Ascending aorta (tissue), 2 donors: ENCODE measurements at regions not wholly inside any gene's neighbourhood (a gene's known extent, or its start where the extent isn't known, plus 50 kb on each side); places are given as distances from the start of the nearest gene placed in this dataset.
A peak's percentile ranks its signal among the peaks of the same experiment; 100 is the strongest.

Source experiments
- DNase-seq, 2 donors: peaks; one replicate each; pipeline ENCODE4 v3.0.0-alpha.2; 2019; ENCODE audit warnings: low spot score in 2 of 2
- H3K27ac ChIP-seq, 2 donors: fragments of 200-600 bp; sonication (generic); one replicate each; pipeline ENCODE4 v1.5.1; 2016 to 2017; ENCODE audit warnings: mild to moderate bottlenecking in 1 of 2
- H3K27me3 ChIP-seq: fragments of 200-600 bp; sonication (generic); one replicate; pipeline ENCODE4 v1.5.1; 2017
- H3K36me3 ChIP-seq, 2 donors: fragments of 200-600 bp; sonication (generic); one replicate each; pipeline ENCODE4 v1.5.1; 2016
- H3K4me1 ChIP-seq, 2 donors: fragments of 200-600 bp; sonication (generic); one replicate each; pipeline ENCODE4 v1.5.1; 2016 to 2017; ENCODE audit warnings: mild to moderate bottlenecking in 1 of 2
- H3K4me3 ChIP-seq, 2 donors: fragments of 200-600 bp; sonication (generic); one replicate each; pipeline ENCODE4 v1.5.1; 2016 to 2017; ENCODE audit warnings: mild to moderate bottlenecking in 1 of 2
- H3K9me3 ChIP-seq, 2 donors: fragments of 200-600 bp; sonication (generic); one replicate each; pipeline ENCODE4 v1.5.1; 2016
- CTCF ChIP-seq, 3 experiments: fragments of 200-600 bp in 2 of 3; fragments of 450-650 bp in 1 of 3; sonication (generic) in 2 of 3; IDR thresholded peaks; one replicate each; pipeline ENCODE4 v1.5.1; 2016 to 2019; ENCODE audit warnings: antibody characterized with exemption in 3 of 3, mild to moderate bottlenecking in 1 of 3, moderate library complexity in 1 of 3
- intact Hi-C: fragments of 100-400 bp; cut with DNase I; formaldehyde crosslinking; loops from one replicate; pipeline ENCODE4 v1.15.1; 2023

GRCh38 chr1:94716965-94717364, 103.2 kb upstream of the SLC44A3 start:
- H3K9me3 ChIP-seq, result no peaks in the 10 kb centered on the region
- H3K27me3 ChIP-seq, result no peaks in the 10 kb centered on the region
- H3K27ac ChIP-seq, result no peak overlapping the region
- DNase-seq, result no peak
- no peaks in the 10 kb centered on the region for H3K36me3 ChIP-seq
- intact Hi-C loops, result no loop called here
- TF ChIP-seq CTCF (IDR thresholded peaks at IDR 0.05), result no peak
- H3K4me1 ChIP-seq, result no peaks in the 10 kb centered on the region
- H3K4me3 ChIP-seq, result no peak overlapping the region

DNA sequence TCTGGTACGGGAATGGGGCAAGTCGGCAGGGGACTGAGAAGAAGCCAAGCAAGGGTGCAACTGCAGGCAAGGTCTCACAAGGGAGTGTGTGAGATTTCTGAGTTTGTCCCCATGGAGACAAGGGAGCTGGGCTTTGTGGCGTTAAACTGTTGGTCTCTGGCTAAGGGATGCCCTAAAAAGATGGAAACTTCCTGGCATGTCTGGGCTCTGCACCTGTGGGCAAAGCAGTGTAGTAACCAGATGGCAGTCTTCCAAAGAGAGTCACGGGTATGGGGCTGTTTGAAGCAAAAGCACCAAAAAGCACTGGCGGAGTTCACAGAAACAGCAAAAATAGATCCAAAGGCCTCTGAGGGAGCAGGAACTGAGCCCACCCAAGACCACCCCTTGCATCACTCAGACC, 104.8 kb upstream of the SLC44A3 start:
- Histone ChIP-seq H3K9me3 (no peaks in the 10 kb centered on the region), H3K4me1 (no peaks in the 10 kb centered on the region), H3K36me3 (no peaks in the 10 kb centered on the region), H3K27me3 (no peaks in the 10 kb centered on the region), H3K27ac (no peak overlapping the region), H3K4me3 (no peak overlapping the region)
- no peak for DNase-seq
- TF ChIP-seq CTCF (IDR thresholded peaks at IDR 0.05), result no peak
- intact Hi-C loops, result no loop called here

- no peak overlapping the region for H3K27ac ChIP-seq
- no peak for DNase-seq
- TF ChIP-seq CTCF (IDR thresholded peaks at IDR 0.05), result no peak
Measured at GRCh38 chr1:94714552-94714951, 105.6 kb upstream of the SLC44A3 start.

DNA sequence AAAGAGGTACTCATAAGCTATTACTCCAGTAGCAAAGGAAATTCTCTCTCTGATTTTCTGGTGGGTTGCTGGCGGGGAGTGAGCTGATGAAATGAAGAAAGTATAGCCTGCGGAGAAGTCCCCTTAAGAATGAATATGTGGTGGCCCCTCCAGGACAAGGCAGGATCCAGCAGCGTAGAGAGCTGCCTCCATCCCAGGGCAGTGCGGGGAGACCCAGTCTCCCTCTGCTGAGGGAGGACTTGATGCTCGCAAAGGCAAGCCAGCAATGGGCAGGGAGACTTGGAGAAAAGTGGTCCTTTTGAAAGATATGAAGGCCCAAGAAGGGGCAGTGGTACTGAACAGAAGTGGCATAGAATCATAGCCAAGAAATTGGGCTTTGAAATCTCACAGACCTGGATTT, 106.0 kb upstream of the SLC44A3 start:
- intact Hi-C loops, result no loop called here
- no peak overlapping the region for H3K27ac ChIP-seq

More at GRCh38 chr1:94714552-94714951, 105.6 kb upstream of the SLC44A3 start:
- no peaks in the 10 kb centered on the region for H3K9me3 ChIP-seq
- intact Hi-C loops, result no loop called here
- no peak overlapping the region for H3K4me3 ChIP-seq
- H3K27me3 ChIP-seq, result no peaks in the 10 kb centered on the region
- no peaks in the 10 kb centered on the region for H3K4me1 ChIP-seq
- no peaks in the 10 kb centered on the region for H3K36me3 ChIP-seq

GRCh38 chr1:94713472-94714141, 106.5 kb upstream of the SLC44A3 start:
- intact Hi-C loops, result no loop called here
- no peak overlapping the region for H3K27ac ChIP-seq

More for the DNA sequence above, 106.0 kb upstream of the SLC44A3 start:
- H3K27me3 ChIP-seq, result no peaks in the 10 kb centered on the region
- TF ChIP-seq CTCF (IDR thresholded peaks at IDR 0.05), result no peak
- no peak for DNase-seq
- no peaks in the 10 kb centered on the region for H3K4me1 ChIP-seq
- no peaks in the 10 kb centered on the region for H3K36me3 ChIP-seq
- no peak overlapping the region for H3K4me3 ChIP-seq
- no peaks in the 10 kb centered on the region for H3K9me3 ChIP-seq

More at GRCh38 chr1:94713472-94714141, 106.5 kb upstream of the SLC44A3 start:
- Histone ChIP-seq H3K4me1 (no peaks in the 10 kb centered on the region), H3K27me3 (no peaks in the 10 kb centered on the region), H3K9me3 (no peaks in the 10 kb centered on the region), H3K4me3 (no peak overlapping the region), H3K36me3 (no peaks in the 10 kb centered on the region)
- DNase-seq, result peak; percentile 73 to 84
- TF ChIP-seq CTCF (IDR thresholded peaks at IDR 0.05), result no peak
